Loucy (cell line): ENCODE measurements at regions not wholly inside any gene's neighbourhood (a gene's known extent, or its start where the extent isn't known, plus 50 kb on each side); places are given as distances from the start of the nearest gene placed in this dataset.

Experiments
- CTCF ChIP-seq: fragments of 200-600 bp; sonication (generic); conservative IDR thresholded peaks from 2 replicates; pipeline ENCODE4 v1.5.1; 2014; ENCODE audit warnings: mild to moderate bottlenecking, antibody characterized with exemption, low read length
- EZH2phosphoT487 ChIP-seq: fragments of 200-600 bp; IDR thresholded peaks from 2 replicates; pipeline ENCODE4 v1.6.1; 2018; ENCODE audit warnings: antibody characterized with exemption, mild to moderate bottlenecking, moderate library complexity, borderline replicate concordance

GRCh38 chr10:78416031-78417011 is 382.7 kb downstream of the RPS24 start:
- TF ChIP-seq CTCF (no peak), EZH2phosphoT487 (no peak)
